ENCODE measurements at regions not wholly inside any gene's neighbourhood (a gene's known extent, or its start where the extent isn't known, plus 50 kb on each side); places are given as distances from the start of the nearest gene placed in this dataset.
A peak's percentile ranks its signal among the peaks of the same experiment; 100 is the strongest.

DNA sequence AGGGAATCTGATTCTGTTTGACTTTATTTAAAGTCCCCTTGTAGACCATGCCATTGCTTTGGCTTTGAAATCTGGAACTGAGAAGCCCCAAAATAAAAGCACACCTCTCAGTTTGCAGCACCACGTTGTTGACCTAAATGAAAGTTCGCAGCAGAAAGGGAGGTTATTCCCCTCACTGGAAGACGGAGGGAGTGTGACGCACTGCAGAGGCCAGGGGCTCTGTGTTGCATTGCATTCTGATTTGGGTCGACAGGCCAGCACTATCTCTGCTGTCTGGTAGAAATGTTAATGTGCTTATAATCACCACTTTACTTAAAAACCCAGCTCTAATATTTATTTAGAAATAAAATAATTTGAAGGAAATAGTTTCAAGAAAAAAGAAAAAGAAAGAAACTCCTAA is 675.2 kb upstream of the NR5A2 start:
- Histone ChIP-seq H4K20me1 (ENCODE audit: low read depth) (no peaks in the 10 kb centered on the region), H3K36me3 (no peaks in the 10 kb centered on the region), H3K4me2 (no peak overlapping the region), H3K4me1 (no peaks in the 10 kb centered on the region), H3K79me2 (ENCODE audit: low read depth) (no peaks in the 10 kb centered on the region), H3K27ac (no peak overlapping the region), H3K27me3 (no peaks in the 10 kb centered on the region), H3F3A (ENCODE audit: low read depth) (no peaks in the 10 kb centered on the region), H3K9me3 (ENCODE audit: low read depth) (no peaks in the 10 kb centered on the region), H3K4me3 (no peak overlapping the region), H2AFZ (replicated peaks) (peak overlapping the region; percentile 39), H3K9ac (no peak overlapping the region)
- no peak for DNase-seq (ENCODE audit: low spot score)
- no peaks in the 10 kb centered on the region for H3K4me1 Mint-ChIP-seq
- no peak overlapping the region for H3K27ac Mint-ChIP-seq
- TF ChIP-seq, protein P1, sequence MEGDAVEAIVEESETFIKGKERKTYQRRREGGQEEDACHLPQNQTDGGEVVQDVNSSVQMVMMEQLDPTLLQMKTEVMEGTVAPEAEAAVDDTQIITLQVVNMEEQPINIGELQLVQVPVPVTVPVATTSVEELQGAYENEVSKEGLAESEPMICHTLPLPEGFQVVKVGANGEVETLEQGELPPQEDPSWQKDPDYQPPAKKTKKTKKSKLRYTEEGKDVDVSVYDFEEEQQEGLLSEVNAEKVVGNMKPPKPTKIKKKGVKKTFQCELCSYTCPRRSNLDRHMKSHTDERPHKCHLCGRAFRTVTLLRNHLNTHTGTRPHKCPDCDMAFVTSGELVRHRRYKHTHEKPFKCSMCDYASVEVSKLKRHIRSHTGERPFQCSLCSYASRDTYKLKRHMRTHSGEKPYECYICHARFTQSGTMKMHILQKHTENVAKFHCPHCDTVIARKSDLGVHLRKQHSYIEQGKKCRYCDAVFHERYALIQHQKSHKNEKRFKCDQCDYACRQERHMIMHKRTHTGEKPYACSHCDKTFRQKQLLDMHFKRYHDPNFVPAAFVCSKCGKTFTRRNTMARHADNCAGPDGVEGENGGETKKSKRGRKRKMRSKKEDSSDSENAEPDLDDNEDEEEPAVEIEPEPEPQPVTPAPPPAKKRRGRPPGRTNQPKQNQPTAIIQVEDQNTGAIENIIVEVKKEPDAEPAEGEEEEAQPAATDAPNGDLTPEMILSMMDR (IDR thresholded peaks at IDR 0.05), result no peak
- TF ChIP-seq EZH2phosphoT487 (IDR thresholded peaks at IDR 0.05) (no peak), EZH2 (IDR thresholded peaks at IDR 0.05) (no peak)
- peaks cover 10% of the 10 kb centered on the region for H3K9me3 Mint-ChIP-seq
- H3K36me3 Mint-ChIP-seq, result peaks cover 3% of the 10 kb centered on the region
- no peak overlapping the region for H3K4me3 Mint-ChIP-seq
- H3K27me3 Mint-ChIP-seq (ENCODE audit: insufficient read depth, low read depth), result no peaks in the 10 kb centered on the region

DNA sequence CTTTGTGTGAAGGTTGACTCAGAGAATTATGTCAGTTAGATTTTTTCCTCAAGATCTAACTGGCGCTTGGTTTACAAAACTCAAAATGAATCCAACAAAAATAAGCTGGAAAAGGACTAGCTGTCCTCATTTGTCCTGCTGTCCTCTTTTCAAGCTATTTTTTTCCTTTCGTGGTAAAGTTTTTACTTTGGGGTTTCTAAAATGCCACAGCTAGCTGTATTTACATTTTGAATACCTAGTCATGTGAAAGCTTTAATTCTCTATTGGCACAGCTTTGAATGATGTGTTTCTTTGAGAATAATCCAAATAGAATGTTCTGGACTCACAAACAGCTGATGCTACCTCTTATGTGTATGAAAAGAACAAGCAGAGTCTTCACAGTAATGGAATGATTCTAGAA is 673.6 kb upstream of the NR5A2 start:
- Histone ChIP-seq H4K20me1 (ENCODE audit: low read depth) (no peaks in the 10 kb centered on the region), H2AFZ (replicated peaks) (no peak overlapping the region), H3F3A (ENCODE audit: low read depth) (no peaks in the 10 kb centered on the region), H3K79me2 (ENCODE audit: low read depth) (no peaks in the 10 kb centered on the region), H3K9ac (no peak overlapping the region), H3K27me3 (no peaks in the 10 kb centered on the region), H3K9me3 (ENCODE audit: low read depth) (no peaks in the 10 kb centered on the region), H3K4me3 (no peak overlapping the region), H3K4me2 (no peak overlapping the region), H3K36me3 (no peaks in the 10 kb centered on the region), H3K4me1 (no peaks in the 10 kb centered on the region), H3K27ac (no peak overlapping the region)
- peaks cover 1% of the 10 kb centered on the region for H3K36me3 Mint-ChIP-seq
- H3K27me3 Mint-ChIP-seq (ENCODE audit: insufficient read depth, low read depth), result no peaks in the 10 kb centered on the region
- H3K9me3 Mint-ChIP-seq, result peaks cover 6% of the 10 kb centered on the region
- TF ChIP-seq, protein P1 (IDR thresholded peaks at IDR 0.05), result no peak
- TF ChIP-seq EZH2phosphoT487 (IDR thresholded peaks at IDR 0.05) (no peak), EZH2 (IDR thresholded peaks at IDR 0.05) (no peak)
- no peak overlapping the region for H3K27ac Mint-ChIP-seq
- no peak overlapping the region for H3K4me3 Mint-ChIP-seq
- H3K4me1 Mint-ChIP-seq, result no peaks in the 10 kb centered on the region
- no peak for DNase-seq (ENCODE audit: low spot score)

DNA sequence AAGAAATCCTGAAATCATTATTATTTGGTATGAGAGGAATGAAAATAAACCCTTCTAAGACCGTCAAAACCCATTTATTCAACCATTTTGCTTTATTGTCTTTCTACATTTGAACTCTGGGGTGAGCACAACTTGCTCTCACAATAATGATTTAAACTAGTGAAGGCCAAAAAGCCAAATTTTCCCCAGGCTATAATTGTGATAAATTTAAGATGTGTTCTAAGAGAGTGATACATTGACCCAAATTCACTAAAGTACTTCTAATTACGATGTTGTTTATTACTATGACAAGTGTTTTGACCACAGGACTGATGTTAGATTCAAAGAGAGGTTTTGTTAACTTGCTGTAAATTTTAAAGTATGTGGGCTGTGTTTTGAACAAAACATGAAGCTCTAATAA is 670.9 kb upstream of the NR5A2 start:
- H3K9ac ChIP-seq, result no peak overlapping the region
- no peaks in the 10 kb centered on the region for H3F3A ChIP-seq (ENCODE audit: low read depth)
- no peaks in the 10 kb centered on the region for H3K9me3 ChIP-seq (ENCODE audit: low read depth)
- DNase-seq (ENCODE audit: low spot score), result no peak
- no peaks in the 10 kb centered on the region for H3K36me3 Mint-ChIP-seq
- no peak for TF ChIP-seq EZH2 (IDR thresholded peaks at IDR 0.05)
- TF ChIP-seq, protein P1 (IDR thresholded peaks at IDR 0.05), result no peak
- no peak overlapping the region for H3K4me2 ChIP-seq
- H3K4me1 Mint-ChIP-seq, result no peaks in the 10 kb centered on the region
- H2AFZ ChIP-seq (replicated peaks), result no peak overlapping the region
- no peak overlapping the region for H3K4me3 Mint-ChIP-seq
- no peaks in the 10 kb centered on the region for H3K27me3 Mint-ChIP-seq (ENCODE audit: insufficient read depth, low read depth)
- no peaks in the 10 kb centered on the region for H3K79me2 ChIP-seq (ENCODE audit: low read depth)
- H3K36me3 ChIP-seq, result no peaks in the 10 kb centered on the region
- no peaks in the 10 kb centered on the region for H3K27me3 ChIP-seq
- H3K4me1 ChIP-seq, result no peaks in the 10 kb centered on the region
- no peaks in the 10 kb centered on the region for H4K20me1 ChIP-seq (ENCODE audit: low read depth)
- H3K27ac ChIP-seq, result no peak overlapping the region
- H3K9me3 Mint-ChIP-seq, result peaks cover 3% of the 10 kb centered on the region
- H3K27ac Mint-ChIP-seq, result no peak overlapping the region
- H3K4me3 ChIP-seq, result no peak overlapping the region

DNA sequence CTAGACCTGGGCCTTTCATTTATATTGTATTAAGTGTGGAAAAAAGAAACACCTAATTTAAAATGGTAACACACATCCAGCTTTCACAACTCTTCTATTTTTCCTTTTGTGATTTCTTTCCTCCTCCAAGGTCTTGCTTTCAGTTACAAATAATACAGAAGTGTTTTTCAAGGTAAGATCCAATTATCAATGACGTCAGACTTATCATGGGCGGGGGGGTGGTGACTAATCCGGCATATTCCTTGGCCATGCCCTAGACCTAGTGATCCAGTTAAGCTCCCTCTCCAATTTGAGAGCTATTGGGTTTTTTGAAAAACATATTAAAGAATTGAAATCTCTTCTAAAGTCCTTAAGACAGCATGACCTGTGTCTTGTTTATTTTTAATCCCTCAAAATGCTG is 669.9 kb upstream of the NR5A2 start:
- H3K4me1 Mint-ChIP-seq, result no peaks in the 10 kb centered on the region
- TF ChIP-seq, protein P1 (IDR thresholded peaks at IDR 0.05), result no peak
- TF ChIP-seq EZH2 (IDR thresholded peaks at IDR 0.05) (no peak), EZH2phosphoT487 (IDR thresholded peaks at IDR 0.05) (no peak)
- H3K9ac ChIP-seq, result no peak overlapping the region

More for the DNA sequence above, 669.9 kb upstream of the NR5A2 start:
- Mint-ChIP-seq H3K4me3 (no peak overlapping the region), H3K27me3 (ENCODE audit: insufficient read depth, low read depth) (no peaks in the 10 kb centered on the region), H3K9me3 (peaks cover 3% of the 10 kb centered on the region), H3K27ac (no peak overlapping the region), H3K36me3 (no peaks in the 10 kb centered on the region)
- Histone ChIP-seq H3K4me3 (no peak overlapping the region), H2AFZ (replicated peaks) (no peak overlapping the region), H3K4me2 (no peak overlapping the region), H4K20me1 (ENCODE audit: low read depth) (no peaks in the 10 kb centered on the region), H3K27me3 (no peaks in the 10 kb centered on the region), H3K9me3 (ENCODE audit: low read depth) (no peaks in the 10 kb centered on the region), H3K4me1 (no peaks in the 10 kb centered on the region), H3F3A (ENCODE audit: low read depth) (no peaks in the 10 kb centered on the region), H3K79me2 (ENCODE audit: low read depth) (no peaks in the 10 kb centered on the region), H3K36me3 (no peaks in the 10 kb centered on the region), H3K27ac (no peak overlapping the region)
- DNase-seq (ENCODE audit: low spot score), result no peak

Data from neural progenitor cell (in vitro differentiated cells).